Superior temporal gyrus (tissue), 1 donor: ENCODE measurements at regions not wholly inside any gene's neighbourhood (a gene's known extent, or its start where the extent isn't known, plus 50 kb on each side); places are given as distances from the start of the nearest gene placed in this dataset.

Experiments
- DNase-seq: peaks from one replicate; pipeline ENCODE4 v3.0.0-alpha.2; 2016; ENCODE audit errors: extremely low spot score

DNA sequence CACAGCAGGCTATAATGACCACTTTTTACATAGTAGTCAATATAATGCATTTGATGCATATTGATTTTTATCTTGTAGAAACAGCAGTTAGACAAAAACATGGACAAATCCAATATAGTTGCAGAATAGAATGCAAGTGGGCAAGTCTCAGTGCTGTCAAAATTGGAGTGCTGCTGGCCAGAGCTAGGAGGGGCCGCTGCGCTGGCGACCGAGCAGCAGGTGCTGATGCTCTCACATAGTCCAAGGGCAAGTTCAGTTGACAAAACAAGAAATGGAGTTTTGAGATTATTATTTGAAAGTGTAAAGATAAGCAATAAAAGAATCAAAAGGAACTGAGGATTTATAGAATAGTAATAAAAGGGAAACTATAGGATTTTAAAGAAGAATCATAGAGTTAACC lies 60.6 kb upstream of the CDK20 start:
- DNase-seq: no peak

DNA sequence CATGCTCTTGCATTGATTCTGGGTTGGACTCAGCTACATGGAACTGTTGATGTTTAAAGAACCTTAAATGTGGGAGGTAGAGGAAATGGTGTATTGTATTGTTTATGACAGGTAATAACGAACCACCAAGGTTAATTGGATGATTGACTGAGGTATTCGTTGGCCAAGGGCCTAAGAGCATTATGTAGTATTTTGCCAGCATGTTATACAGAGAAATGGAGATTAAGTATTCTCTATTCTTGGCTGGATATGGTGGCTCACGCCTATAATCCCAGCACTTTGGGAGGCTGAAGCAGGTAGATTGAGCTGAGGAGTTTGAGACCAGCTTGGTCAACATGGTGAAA lies 59.0 kb upstream of the CDK20 start:
- DNase-seq: no peak

DNA sequence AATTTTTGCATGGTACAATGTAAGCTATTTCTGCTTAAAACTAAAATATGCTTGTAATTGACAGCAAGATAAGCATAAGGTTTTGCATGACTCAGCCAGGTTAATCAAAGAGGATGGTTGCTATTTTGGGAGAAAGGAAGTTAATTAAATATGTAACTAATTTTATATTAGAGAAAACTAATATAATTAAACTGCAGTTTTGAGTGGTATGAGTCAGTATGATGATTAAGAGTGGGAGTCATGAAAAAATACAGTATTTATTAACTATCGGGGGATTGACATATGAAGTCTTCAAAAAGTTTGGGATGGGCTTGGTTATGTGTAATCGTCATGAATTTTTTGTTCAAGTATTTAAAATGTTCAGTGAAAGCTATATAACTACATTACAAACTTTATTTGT lies 54.0 kb upstream of the CDK20 start:
- no peak for DNase-seq

DNA sequence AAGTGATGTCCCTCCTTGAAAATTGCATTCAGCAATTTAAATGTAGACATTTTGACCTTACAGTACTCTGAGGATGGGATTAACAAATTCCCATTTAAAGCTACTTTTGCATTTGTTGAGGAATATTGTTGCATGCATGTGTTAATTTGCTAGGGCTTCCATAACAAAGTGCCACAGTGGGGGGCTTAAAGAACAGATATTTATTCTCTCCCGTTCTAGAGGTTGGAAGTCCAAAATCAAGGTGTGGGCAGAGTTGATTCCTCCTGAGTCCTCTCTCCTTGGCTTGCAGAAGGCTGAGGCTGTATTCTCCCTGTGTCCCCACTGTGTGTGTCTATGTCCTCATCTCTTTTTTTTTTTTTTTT lies 51.8 kb upstream of the CDK20 start:
- DNase-seq: no peak

DNA sequence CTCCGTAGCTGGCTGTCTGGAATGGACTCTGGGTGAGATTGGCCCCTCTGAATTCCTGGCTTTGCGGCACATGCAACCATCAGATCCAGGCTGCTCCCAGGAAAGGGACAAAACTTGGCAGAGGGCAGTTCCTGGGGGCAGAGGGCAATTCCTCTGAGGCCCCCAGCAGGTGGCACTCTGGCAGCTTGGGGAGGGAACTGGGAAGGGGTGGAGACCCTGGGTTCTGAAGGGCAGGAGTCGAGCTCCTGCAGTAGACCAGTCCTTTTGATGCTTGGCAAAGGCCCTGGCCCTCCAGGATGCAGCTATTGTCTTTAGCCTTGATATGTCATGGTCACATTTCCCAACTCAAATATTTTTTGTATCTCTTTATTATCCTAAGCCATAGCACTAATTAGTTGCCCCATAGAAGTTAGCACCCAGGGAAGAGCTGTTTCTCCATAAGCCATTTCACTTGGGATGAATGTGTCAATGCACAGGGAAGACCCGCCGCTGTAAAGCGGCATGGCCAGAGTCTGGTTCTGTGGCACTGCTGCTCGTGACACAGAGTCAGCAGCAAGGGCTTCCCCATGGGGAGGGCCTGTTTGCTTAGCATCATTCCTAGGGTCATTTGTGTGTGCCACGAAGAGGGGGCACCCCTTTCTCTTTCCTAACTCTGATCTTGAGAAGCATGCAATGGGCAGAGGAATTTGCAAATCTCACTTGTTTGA lies 51.2 kb upstream of the CDK20 start:
- no peak for DNase-seq

DNA sequence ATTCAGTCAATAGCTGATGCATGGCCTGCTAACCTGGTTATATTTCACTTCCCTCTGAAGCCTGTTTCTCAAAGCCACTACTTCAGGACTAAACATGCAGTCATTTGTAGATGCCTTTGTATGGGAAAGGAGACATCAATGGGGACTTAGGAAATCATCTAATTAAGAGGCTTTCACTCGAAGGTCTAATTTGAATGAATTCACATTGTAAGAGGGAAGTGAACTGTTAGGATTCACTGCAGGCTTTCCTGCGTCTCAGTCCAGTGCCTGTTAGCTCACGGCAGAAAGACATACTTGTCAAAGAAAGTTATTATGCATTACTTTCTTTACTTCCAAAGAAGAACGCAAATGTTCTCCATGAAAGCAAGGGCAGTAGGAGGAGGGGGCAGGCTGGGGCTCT lies 50.6 kb upstream of the CDK20 start:
- DNase-seq: no peak
